SK-N-MC (cell line): ENCODE measurements at regions not wholly inside any gene's neighbourhood (a gene's known extent, or its start where the extent isn't known, plus 50 kb on each side); places are given as distances from the start of the nearest gene placed in this dataset.

ENCODE experiments used
- EZH2 ChIP-seq: fragments of 200-600 bp; sonication (generic); IDR thresholded peaks from one replicate; pipeline ENCODE4 v1.6.1; 2017; ENCODE audit warnings: antibody characterized with exemption
- FOXP2 ChIP-seq: optimal IDR thresholded peaks from 2 replicates; pipeline ENCODE3; 2011; ENCODE audit warnings: mild to moderate bottlenecking, moderate library complexity; ENCODE audit not compliant: insufficient read depth; ENCODE audit errors: extremely low read length, control extremely low read depth
- POLR2AphosphoS5 ChIP-seq: IDR thresholded peaks from 2 replicates; pipeline ENCODE4 v1.6.1; 2012; ENCODE audit warnings: mild to moderate bottlenecking, low read depth, low read length, borderline replicate concordance

- no peak for TF ChIP-seq POLR2AphosphoS5
- no peak for TF ChIP-seq EZH2
- TF ChIP-seq FOXP2, result no peak
Observed at GRCh38 chr6:97703661-97704060, 420.6 kb upstream of the MMS22L start.
